Right kidney (tissue), 1 donor: ENCODE measurements at regions not wholly inside any gene's neighbourhood (a gene's known extent, or its start where the extent isn't known, plus 50 kb on each side); places are given as distances from the start of the nearest gene placed in this dataset.

Experiments
- DNase-seq: peaks from one replicate; pipeline ENCODE4 v3.0.0-alpha.2; 2016

GRCh38 chr20:63127700-63128364, 88.1 kb downstream of the YTHDF1 start:
- no peak for DNase-seq

- no peak for DNase-seq
These were observed 88.8 kb downstream of the YTHDF1 start for GRCh38 chr20:63126876-63127699.

GRCh38 chr20:63125838-63126601, 89.9 kb downstream of the YTHDF1 start:
- no peak for DNase-seq

- DNase-seq = no peak
These were observed 90.4 kb downstream of the YTHDF1 start for GRCh38 chr20:63125581-63125837.

- no peak for DNase-seq
These were observed 91.0 kb downstream of the YTHDF1 start for GRCh38 chr20:63124782-63125580.

- DNase-seq = no peak
These were observed 91.7 kb downstream of the YTHDF1 start for GRCh38 chr20:63124092-63124781.

- DNase-seq = no peak
These were observed 92.6 kb downstream of the YTHDF1 start for GRCh38 chr20:63123331-63123741.

GRCh38 chr20:63122626-63123025, 93.3 kb downstream of the YTHDF1 start:
- DNase-seq = no peak

- DNase-seq = no peak
These were observed 94.1 kb downstream of the YTHDF1 start for GRCh38 chr20:63121749-63122405.

- DNase-seq = no peak
These were observed 94.7 kb downstream of the YTHDF1 start for GRCh38 chr20:63121246-63121645.

- DNase-seq = no peak
These were observed 95.2 kb downstream of the YTHDF1 start for GRCh38 chr20:63120808-63121090.

- DNase-seq = no peak
These were observed 95.7 kb downstream of the YTHDF1 start for GRCh38 chr20:63119963-63120807.

- no peak for DNase-seq
These were observed 96.6 kb downstream of the YTHDF1 start for GRCh38 chr20:63119121-63119962.

- no peak for DNase-seq
These were observed 97.4 kb downstream of the YTHDF1 start for GRCh38 chr20:63118303-63119120.

GRCh38 chr20:63117661-63118302, 98.1 kb downstream of the YTHDF1 start:
- DNase-seq = no peak

GRCh38 chr20:63117151-63117550, 98.8 kb downstream of the YTHDF1 start:
- DNase-seq = no peak

GRCh38 chr20:63116412-63117106, 99.4 kb downstream of the YTHDF1 start:
- peak; percentile 42 for DNase-seq
